ENCODE measurements at regions not wholly inside any gene's neighbourhood (a gene's known extent, or its start where the extent isn't known, plus 50 kb on each side); places are given as distances from the start of the nearest gene placed in this dataset.

- DNase-seq = no peak
Measured at GRCh38 chr9:36764364-36765076, 191.8 kb downstream of the MELK start.

- no peak for DNase-seq
Measured at GRCh38 chr9:36765077-36765390, 192.3 kb downstream of the MELK start.

- peak; percentile 72 to 89 for DNase-seq
Measured at GRCh38 chr9:36765468-36766341, 193.0 kb downstream of the MELK start.

DNA sequence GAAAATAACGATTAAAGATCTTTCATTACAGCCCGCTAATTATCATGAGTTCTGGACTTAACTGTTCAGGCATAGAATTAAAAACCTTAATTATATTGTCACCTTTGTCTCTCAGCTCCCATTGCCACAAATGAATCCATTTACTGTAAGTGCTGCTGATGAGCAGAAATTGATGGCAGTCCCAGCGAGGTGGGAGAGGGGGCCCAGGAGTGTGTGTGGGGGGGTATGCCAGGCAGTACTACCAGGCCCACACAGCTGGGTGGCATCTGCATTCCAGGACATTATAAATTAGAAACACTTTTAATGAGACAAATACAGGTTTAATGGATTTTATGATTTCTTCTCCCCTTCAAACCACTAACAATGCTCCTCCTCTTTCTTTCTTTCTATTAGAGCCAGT lies 196.0 kb downstream of the MELK start:
- DNase-seq = no peak

GRCh38 chr9:36770025-36770424 lies 197.3 kb downstream of the MELK start:
- no peak for DNase-seq

GRCh38 chr9:36772449-36773403 lies 200.0 kb downstream of the MELK start:
- no peak for DNase-seq

DNA sequence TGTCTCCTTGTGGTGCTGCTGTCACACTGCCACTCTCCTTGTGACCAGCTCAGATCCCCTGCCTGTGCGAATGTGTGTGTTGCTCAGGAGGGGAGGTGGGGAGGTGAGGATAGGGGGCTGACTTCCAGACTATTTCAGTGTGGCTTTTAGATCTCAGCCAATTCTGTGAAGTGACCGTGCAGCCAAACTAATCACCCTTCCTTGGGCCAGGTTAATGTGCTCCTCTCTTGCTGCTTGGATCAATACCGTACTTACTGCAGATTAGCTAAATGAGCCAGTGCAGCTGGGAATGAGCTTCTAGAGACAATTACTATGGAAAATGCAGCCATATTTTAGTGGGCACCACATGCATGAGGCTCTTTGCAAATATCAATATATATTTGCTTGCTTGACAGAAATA lies 206.0 kb downstream of the MELK start:
- no peak for DNase-seq

DNA sequence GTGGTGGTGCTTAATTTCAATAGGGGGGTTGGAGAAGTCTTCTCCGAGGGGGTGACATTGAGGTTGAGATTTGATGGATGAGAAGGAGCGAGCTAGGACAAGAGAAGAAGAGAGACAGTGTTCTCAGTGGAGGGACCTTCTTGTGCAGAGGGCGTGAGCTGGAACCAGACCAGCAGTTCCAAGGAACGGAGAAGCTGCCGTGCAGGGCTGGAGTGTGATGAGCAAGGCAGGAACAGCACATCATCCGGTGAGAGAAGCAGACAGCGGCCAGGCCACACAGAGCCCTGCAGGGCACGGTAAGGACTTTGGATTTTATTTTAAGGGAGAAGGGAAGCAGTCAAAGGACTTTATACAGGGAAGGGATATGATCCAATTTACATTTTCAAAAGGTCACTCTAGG lies 206.9 kb downstream of the MELK start:
- DNase-seq = no peak

DNA sequence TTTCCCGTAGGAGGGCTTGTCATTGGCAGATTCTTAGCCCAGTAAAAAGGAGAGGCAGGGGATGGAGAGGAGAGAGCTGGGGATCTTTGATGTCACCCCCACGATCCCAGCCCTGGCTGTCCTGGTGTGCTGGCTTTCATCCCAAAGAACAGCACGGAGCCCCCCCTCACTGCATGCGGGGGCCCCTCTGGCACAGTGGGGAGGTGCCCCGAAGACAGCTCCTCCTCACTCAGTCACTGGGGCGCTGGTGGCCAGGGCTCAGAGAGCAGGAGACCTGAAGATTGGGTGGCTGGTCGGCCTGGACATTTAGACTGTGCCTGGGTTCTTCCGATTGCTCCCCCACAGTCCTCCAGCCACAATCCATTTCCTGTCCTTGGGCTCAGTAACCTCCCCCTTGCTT lies 207.5 kb downstream of the MELK start:
- no peak for DNase-seq

- DNase-seq = no peak
Measured at GRCh38 chr9:36781533-36781932, 208.8 kb downstream of the MELK start.
